PC-3 (cell line): ENCODE measurements at regions not wholly inside any gene's neighbourhood (a gene's known extent, or its start where the extent isn't known, plus 50 kb on each side); places are given as distances from the start of the nearest gene placed in this dataset.

ENCODE experiments used
- ATAC-seq: fragments of 200-7000 bp; cut with Tn5 transposase; 2 replicates; pipeline ENCODE4 v1.9.1; 2020; ENCODE audit warnings: mild to moderate bottlenecking, moderate library complexity
- BruUV-seq: library from RNA; stranded (reverse); fragments of 400-500 nt; replicated peaks from 2 replicates; lab custom pipeline; 2021; lab: Mats Ljungman, UMichigan
- CTCF ChIA-PET: fragments of 300-600 bp; sonication (Branson Sonifier 250); formaldehyde crosslinking; loops from one replicate; lab custom pipeline; 2022; ENCODE audit warnings: antibody characterized with exemption; lab: Charles Lee
- POLR2A ChIA-PET: fragments of 300-600 bp; sonication (Branson Sonifier 250); formaldehyde crosslinking; loops from one replicate; lab custom pipeline; 2022; ENCODE audit warnings: antibody characterized with exemption; ENCODE audit not compliant: unreplicated experiment; lab: Charles Lee
- DNase-seq: peaks from one replicate; pipeline ENCODE4 v3.0.0-alpha.2; 2015
- H2AFZ ChIP-seq: fragments of 300-600 bp; sonication (generic); 2 replicates; pipeline ENCODE4 v1.6.0; 2016; ENCODE audit warnings: antibody characterized with exemption, low read length
- H3F3A ChIP-seq: fragments of 300-600 bp; sonication (generic); one replicate; pipeline ENCODE4 v1.6.0; 2017; ENCODE audit warnings: antibody characterized with exemption, low read length, control low read depth, mild to moderate bottlenecking; ENCODE audit not compliant: unreplicated experiment
- H3K27ac ChIP-seq: fragments of 300-600 bp; sonication (generic); 2 replicates; pipeline ENCODE4 v1.5.1; 2016; ENCODE audit warnings: mild to moderate bottlenecking, low read length
- H3K27me3 ChIP-seq: fragments of 300-600 bp; sonication (generic); 2 replicates; pipeline ENCODE4 v1.6.1; 2016; ENCODE audit warnings: low read length, mixed read lengths
- H3K36me3 ChIP-seq: fragments of 300-600 bp; sonication (generic); 2 replicates; pipeline ENCODE4 v1.6.1; 2016; ENCODE audit warnings: low read depth, mixed run types, low read length, mixed read lengths
- H3K4me1 ChIP-seq: fragments of 300-600 bp; sonication (generic); 2 replicates; pipeline ENCODE4 v1.5.1; 2016; ENCODE audit warnings: low read length; ENCODE audit not compliant: insufficient read depth
- H3K4me2 ChIP-seq: fragments of 300-600 bp; sonication (generic); 2 replicates; pipeline ENCODE4 v1.6.0; 2016; ENCODE audit warnings: low read length
- H3K4me3 ChIP-seq: fragments of 300-600 bp; sonication (generic); 2 replicates; pipeline ENCODE4 v1.5.1; 2016; ENCODE audit warnings: mild to moderate bottlenecking, low read length, mixed read lengths
- H3K79me2 ChIP-seq: fragments of 300-600 bp; sonication (generic); 2 replicates; pipeline ENCODE4 v1.6.1; 2017; ENCODE audit warnings: low read length, mixed read lengths
- H3K9ac ChIP-seq: fragments of 300-600 bp; sonication (generic); 2 replicates; pipeline ENCODE4 v1.6.0; 2016; ENCODE audit warnings: mild to moderate bottlenecking, low read length
- H3K9me2 ChIP-seq: fragments of 300-600 bp; sonication (generic); replicated peaks from 2 replicates; pipeline ENCODE4 v1.6.1; 2016; ENCODE audit warnings: mixed run types, low read length, mixed read lengths
- H3K9me3 ChIP-seq: fragments of 300-600 bp; sonication (generic); 2 replicates; pipeline ENCODE4 v1.6.1; 2016; ENCODE audit warnings: low read length, mixed read lengths
- H4K20me1 ChIP-seq: fragments of 300-600 bp; sonication (generic); 2 replicates; pipeline ENCODE4 v1.6.1; 2016; ENCODE audit warnings: low read length, mixed read lengths
- EZH2 ChIP-seq: fragments of 300-600 bp; sonication (generic); IDR thresholded peaks from one replicate; pipeline ENCODE4 v1.6.1; 2017; ENCODE audit warnings: antibody characterized with exemption, mild to moderate bottlenecking, low read length; ENCODE audit not compliant: unreplicated experiment
- EZH2phosphoT487 ChIP-seq: fragments of 300-600 bp; sonication (generic); IDR thresholded peaks from 2 replicates; pipeline ENCODE4 v1.6.1; 2018; ENCODE audit warnings: mild to moderate bottlenecking, antibody characterized with exemption, low read length, borderline replicate concordance
- intact Hi-C: fragments of 100-400 bp; cut with micrococcal nuclease; formaldehyde crosslinking; loops from 2 replicates; pipeline ENCODE4 v1.9.0; 2023
- TF ChIP-seq, protein P1 (sequence below): fragments of 300-600 bp; sonication (generic); conservative IDR thresholded peaks from 2 replicates; pipeline ENCODE4 v1.5.1; 2017; ENCODE audit warnings: antibody characterized with exemption, low read depth, mild to moderate bottlenecking, low read length

GRCh38 chr18:78622907-78623541, 356.6 kb upstream of the SALL3 start:
- Histone ChIP-seq H2AFZ (no peak overlapping the region), H3K4me3 (no peak overlapping the region), H3K79me2 (no peaks in the 10 kb centered on the region), H3K27me3 (peaks cover 34% of the 10 kb centered on the region; the same call in 1 of the 2 replicates), H3K4me2 (no peak overlapping the region), H3F3A (no peaks in the 10 kb centered on the region), H3K9ac (no peak overlapping the region), H3K4me1 (no peaks in the 10 kb centered on the region), H4K20me1 (no peaks in the 10 kb centered on the region), H3K36me3 (no peaks in the 10 kb centered on the region), H3K9me2 (no peaks in the 10 kb centered on the region), H3K9me3 (no peaks in the 10 kb centered on the region), H3K27ac (no peak overlapping the region)
- BruUV-seq = no TSS peak
- ChIA-PET POLR2A (no interaction called here), CTCF (no interaction called here)
- no peak for ATAC-seq
- no peak for DNase-seq
- intact Hi-C loops = no loop called here
- TF ChIP-seq, protein P1, sequence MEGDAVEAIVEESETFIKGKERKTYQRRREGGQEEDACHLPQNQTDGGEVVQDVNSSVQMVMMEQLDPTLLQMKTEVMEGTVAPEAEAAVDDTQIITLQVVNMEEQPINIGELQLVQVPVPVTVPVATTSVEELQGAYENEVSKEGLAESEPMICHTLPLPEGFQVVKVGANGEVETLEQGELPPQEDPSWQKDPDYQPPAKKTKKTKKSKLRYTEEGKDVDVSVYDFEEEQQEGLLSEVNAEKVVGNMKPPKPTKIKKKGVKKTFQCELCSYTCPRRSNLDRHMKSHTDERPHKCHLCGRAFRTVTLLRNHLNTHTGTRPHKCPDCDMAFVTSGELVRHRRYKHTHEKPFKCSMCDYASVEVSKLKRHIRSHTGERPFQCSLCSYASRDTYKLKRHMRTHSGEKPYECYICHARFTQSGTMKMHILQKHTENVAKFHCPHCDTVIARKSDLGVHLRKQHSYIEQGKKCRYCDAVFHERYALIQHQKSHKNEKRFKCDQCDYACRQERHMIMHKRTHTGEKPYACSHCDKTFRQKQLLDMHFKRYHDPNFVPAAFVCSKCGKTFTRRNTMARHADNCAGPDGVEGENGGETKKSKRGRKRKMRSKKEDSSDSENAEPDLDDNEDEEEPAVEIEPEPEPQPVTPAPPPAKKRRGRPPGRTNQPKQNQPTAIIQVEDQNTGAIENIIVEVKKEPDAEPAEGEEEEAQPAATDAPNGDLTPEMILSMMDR = no peak
- TF ChIP-seq EZH2 (no peak), EZH2phosphoT487 (no peak)

GRCh38 chr18:78624646-78625279, 354.9 kb upstream of the SALL3 start:
- no peak overlapping the region for H3K4me2 ChIP-seq
- H3K9me3 ChIP-seq = no peaks in the 10 kb centered on the region
- DNase-seq (no peak), ATAC-seq (no peak)
- H3K9ac ChIP-seq = no peak overlapping the region
- no peak overlapping the region for H3K27ac ChIP-seq
- H3K79me2 ChIP-seq = no peaks in the 10 kb centered on the region
- ChIA-PET CTCF (no interaction called here), POLR2A (no interaction called here)
- H3K4me3 ChIP-seq = no peak overlapping the region
- no peaks in the 10 kb centered on the region for H3K4me1 ChIP-seq
- H2AFZ ChIP-seq = no peak overlapping the region
- TF ChIP-seq EZH2 (no peak), EZH2phosphoT487 (no peak)
- TF ChIP-seq, protein P1 = no peak
- BruUV-seq = no TSS peak
- H3K27me3 ChIP-seq = peaks cover 34% of the 10 kb centered on the region; the same call in 1 of the 2 replicates
- no peaks in the 10 kb centered on the region for H4K20me1 ChIP-seq
- H3F3A ChIP-seq = no peaks in the 10 kb centered on the region
- H3K36me3 ChIP-seq = no peaks in the 10 kb centered on the region
- H3K9me2 ChIP-seq = no peaks in the 10 kb centered on the region
- intact Hi-C loops = no loop called here

GRCh38 chr18:78625847-78626246, 353.8 kb upstream of the SALL3 start:
- ATAC-seq = no peak
- no peaks in the 10 kb centered on the region for H3F3A ChIP-seq
- ChIA-PET POLR2A (no interaction called here), CTCF (no interaction called here)
- H3K9me3 ChIP-seq = no peaks in the 10 kb centered on the region
- H2AFZ ChIP-seq = no peak overlapping the region
- no peaks in the 10 kb centered on the region for H3K9me2 ChIP-seq
- H3K27me3 ChIP-seq = peaks cover 34% of the 10 kb centered on the region; the same call in 1 of the 2 replicates
- H3K4me3 ChIP-seq = no peak overlapping the region
- TF ChIP-seq, protein P1 = no peak
- TF ChIP-seq EZH2phosphoT487 = no peak
- no peak for TF ChIP-seq EZH2
- no TSS peak for BruUV-seq
- H3K79me2 ChIP-seq = no peaks in the 10 kb centered on the region
- DNase-seq = no peak
- H3K27ac ChIP-seq = no peak overlapping the region
- intact Hi-C loops = no loop called here
- no peak overlapping the region for H3K4me2 ChIP-seq
- no peaks in the 10 kb centered on the region for H3K36me3 ChIP-seq
- H3K9ac ChIP-seq = no peak overlapping the region
- no peaks in the 10 kb centered on the region for H4K20me1 ChIP-seq
- no peaks in the 10 kb centered on the region for H3K4me1 ChIP-seq
